ENCODE measurements at regions not wholly inside any gene's neighbourhood (a gene's known extent, or its start where the extent isn't known, plus 50 kb on each side); places are given as distances from the start of the nearest gene placed in this dataset.
A peak's percentile ranks its signal among the peaks of the same experiment; 100 is the strongest.

- intact Hi-C loops (cut with DNase I): loop anchor here in 8 of 10 donors (2.0 to 10.0 kb wide), 7 partner anchors 125 to 373 kb away; partner anchors contain the start of genes ACSL4 (in 1 of the 8), GUCY2F (in 1 of the 8) and NXT2 (in 1 of the 8)
- Histone ChIP-seq H3K27me3 (peaks cover 0 to 26% (median 0%) of the 10 kb centered on the region in 7 donors), H3K9me3 (peaks cover 0 to 18% (median 0%) of the 10 kb centered on the region in 11 donors), H3K4me3 (no peak overlapping the region), H3K4me1 (peaks cover 0 to 24% (median 5%) of the 10 kb centered on the region in 9 donors), H3K27ac (peak overlapping the region in 7 of 10 donors; percentile 25 to 65 (median 60)), H3K36me3 (no peaks in the 10 kb centered on the region)
- ATAC-seq (peak in 3 of 8 donors; percentile 15 to 53 (median 38)), DNase-seq (no peak)
- WGBS, 2 donors: 64 to 71% methylated on average over 4 of the region's 4 CpGs
- no peak for TF ChIP-seq CTCF (IDR thresholded peaks at IDR 0.05)
Measured at GRCh38 chrX:109857584-109858228, 124.6 kb upstream of the ACSL4 start.

- Histone ChIP-seq H3K36me3 (no peaks in the 10 kb centered on the region), H3K9me3 (peaks cover 0 to 11% (median 0%) of the 10 kb centered on the region in 11 donors), H3K27ac (peak overlapping the region in 3 of 10 donors; percentile 64 to 65 (median 65)), H3K27me3 (peaks cover 0 to 31% (median 0%) of the 10 kb centered on the region in 7 donors), H3K4me1 (peaks cover 0 to 24% (median 5%) of the 10 kb centered on the region in 9 donors), H3K4me3 (no peak overlapping the region)
- no peak for DNase-seq
- WGBS, 2 donors: 77 to 90% methylated on average over 5 of the region's 5 CpGs
- TF ChIP-seq CTCF (IDR thresholded peaks at IDR 0.05): no peak
- intact Hi-C loops (cut with DNase I): loop anchor here in 7 of 10 donors (5.0 to 10.0 kb wide), 6 partner anchors 126 to 374 kb away; partner anchors contain the start of genes ACSL4 (in 1 of the 7), GUCY2F (in 1 of the 7) and NXT2 (in 1 of the 7)
- ATAC-seq: no peak
Measured at GRCh38 chrX:109858602-109859341, 125.7 kb upstream of the ACSL4 start.

- no peak for DNase-seq
- ATAC-seq: no peak
- H3K27me3 ChIP-seq: peaks cover 0 to 32% (median 0%) of the 10 kb centered on the region in 7 donors
- WGBS, 2 donors: 33 to 68% methylated on average over 2 of the region's 2 CpGs
- no peak overlapping the region for H3K4me3 ChIP-seq
- no peaks in the 10 kb centered on the region for H3K36me3 ChIP-seq
- no peak overlapping the region for H3K27ac ChIP-seq
- peaks cover 0 to 4% (median 0%) of the 10 kb centered on the region in 11 donors for H3K9me3 ChIP-seq
- no peak for TF ChIP-seq CTCF (IDR thresholded peaks at IDR 0.05)
- peaks cover 0 to 24% (median 5%) of the 10 kb centered on the region in 9 donors for H3K4me1 ChIP-seq
- intact Hi-C loops (cut with DNase I): loop anchor here in 8 of 10 donors (5.0 to 10.0 kb wide), 6 partner anchors 127 to 375 kb away; partner anchors contain the start of genes ACSL4 (in 1 of the 8), GUCY2F (in 1 of the 8) and NXT2 (in 1 of the 8)
Measured at GRCh38 chrX:109859651-109860050, 126.6 kb upstream of the ACSL4 start.

GRCh38 chrX:109862433-109862832, 129.4 kb upstream of the ACSL4 start:
- peaks cover 0 to 32% (median 0%) of the 10 kb centered on the region in 7 donors for H3K27me3 ChIP-seq
- no peak for TF ChIP-seq CTCF (IDR thresholded peaks at IDR 0.05)
- 58 to 62% methylated on average over 2 of the region's 2 CpGs for WGBS, 2 donors
- DNase-seq: no peak
- no peaks in the 10 kb centered on the region for H3K36me3 ChIP-seq
- no peak overlapping the region for H3K27ac ChIP-seq
- intact Hi-C loops (cut with DNase I): loop anchor here in 1 of 10 donors (5.0 kb wide), 1 partner anchor 150 kb away; no protein-coding TSS in a partner anchor
- H3K4me3 ChIP-seq: no peak overlapping the region
- H3K4me1 ChIP-seq: peaks cover 0 to 5% (median 0%) of the 10 kb centered on the region in 9 donors
- no peaks in the 10 kb centered on the region for H3K9me3 ChIP-seq
- no peak for ATAC-seq
